GM23338 (cell line): ENCODE measurements at regions not wholly inside any gene's neighbourhood (a gene's known extent, or its start where the extent isn't known, plus 50 kb on each side); places are given as distances from the start of the nearest gene placed in this dataset.

Source experiments
- ATAC-seq: fragments of 200-7000 bp; cut with Tn5 transposase; 3 replicates; pipeline ENCODE4 v1.9.1; 2020
- DNase-seq: peaks from one replicate; pipeline ENCODE4 v3.0.0-alpha.2; 2015; ENCODE audit warnings: low spot score
- H2AFZ ChIP-seq: fragments of 200-600 bp; sonication (generic); 2 replicates; pipeline ENCODE4 v1.8.0; 2016; ENCODE audit warnings: antibody characterized with exemption, mild to moderate bottlenecking, moderate library complexity
- H3F3A ChIP-seq: fragments of 200-600 bp; sonication (generic); replicated peaks from 2 replicates; pipeline ENCODE4 v1.8.0; 2017; ENCODE audit warnings: antibody characterized with exemption, mixed run types, low read depth
- H3K27ac ChIP-seq: fragments of 200-600 bp; sonication (generic); 2 replicates; pipeline ENCODE4 v1.6.1; 2016; ENCODE audit warnings: low read depth
- H3K27me3 ChIP-seq: fragments of 200-600 bp; sonication (generic); 2 replicates; pipeline ENCODE4 v1.8.0; 2016; ENCODE audit warnings: mild to moderate bottlenecking, mixed run types, moderate library complexity; ENCODE audit not compliant: insufficient read depth
- H3K36me3 ChIP-seq: fragments of 200-600 bp; sonication (generic); 2 replicates; pipeline ENCODE4 v1.8.0; 2016; ENCODE audit warnings: mild to moderate bottlenecking; ENCODE audit not compliant: insufficient read depth
- H3K4me1 ChIP-seq: fragments of 200-600 bp; sonication (generic); 2 replicates; pipeline ENCODE4 v1.8.0; 2016; ENCODE audit warnings: mild to moderate bottlenecking, moderate library complexity; ENCODE audit not compliant: insufficient read depth
- H3K4me2 ChIP-seq: fragments of 200-600 bp; sonication (generic); 2 replicates; pipeline ENCODE4 v1.7.1; 2017; ENCODE audit warnings: mixed run types
- H3K4me3 ChIP-seq: fragments of 200-600 bp; sonication (generic); 2 replicates; pipeline ENCODE4 v1.6.1; 2016; ENCODE audit warnings: mixed run types
- H3K79me2 ChIP-seq: fragments of 200-600 bp; sonication (generic); replicated peaks from 2 replicates; pipeline ENCODE4 v1.8.0; 2017; ENCODE audit warnings: mild to moderate bottlenecking; ENCODE audit not compliant: insufficient read depth
- H3K9me2 ChIP-seq: fragments of 200-600 bp; sonication (generic); 2 replicates; pipeline ENCODE4 v1.8.0; 2017; ENCODE audit not compliant: insufficient read depth
- H4K20me1 ChIP-seq: fragments of 200-600 bp; sonication (generic); replicated peaks from 2 replicates; pipeline ENCODE4 v1.8.0; 2017; ENCODE audit warnings: mild to moderate bottlenecking; ENCODE audit not compliant: insufficient read depth
- H3K27ac Mint-ChIP-seq: 2 replicates; pipeline ENCODE4 v1.8.0; 2020; ENCODE audit warnings: inconsistent platforms, mild to moderate bottlenecking, moderate library complexity, mixed read lengths
- H3K27me3 Mint-ChIP-seq: 3 replicates; pipeline ENCODE4 v1.8.0; 2022; ENCODE audit warnings: low read depth, mild to moderate bottlenecking, moderate library complexity, mixed read lengths, inconsistent platforms; ENCODE audit not compliant: insufficient read depth, poor library complexity
- H3K36me3 Mint-ChIP-seq: 3 replicates; pipeline ENCODE4 v1.8.0; 2021; ENCODE audit warnings: low read depth, mild to moderate bottlenecking, inconsistent platforms, moderate library complexity, mixed read lengths
- H3K4me1 Mint-ChIP-seq: 3 replicates; pipeline ENCODE4 v1.8.0; 2020; ENCODE audit warnings: mild to moderate bottlenecking, inconsistent platforms, mixed read lengths
- H3K4me3 Mint-ChIP-seq: 3 replicates; pipeline ENCODE4 v1.8.0; 2021; ENCODE audit warnings: moderate library complexity, mild to moderate bottlenecking, inconsistent platforms, mixed read lengths
- H3K9me3 Mint-ChIP-seq: 3 replicates; pipeline ENCODE4 v1.8.0; 2020; ENCODE audit warnings: moderate library complexity, mild to moderate bottlenecking, inconsistent platforms, mixed read lengths
- CREB1 ChIP-seq: fragments of 250-450 bp; sonication (Bioruptor Pico); IDR thresholded peaks from 2 replicates; pipeline ENCODE4 v1.5.0; 2020; ENCODE audit warnings: low read depth, mild to moderate bottlenecking, moderate library complexity
- ETS1 ChIP-seq: IDR thresholded peaks from 2 replicates; pipeline ENCODE4 v1.6.1; 2016; ENCODE audit warnings: antibody characterized with exemption
- EZH2 ChIP-seq: fragments of 200-600 bp; sonication (generic); IDR thresholded peaks from one replicate; pipeline ENCODE4 v1.8.0; 2017; ENCODE audit warnings: antibody characterized with exemption, mild to moderate bottlenecking, low read depth; ENCODE audit not compliant: unreplicated experiment
- EZH2phosphoT487 ChIP-seq: fragments of 200-600 bp; sonication (generic); IDR thresholded peaks from one replicate; pipeline ENCODE4 v1.8.1; 2018; ENCODE audit warnings: antibody characterized with exemption; ENCODE audit not compliant: unreplicated experiment
- JUNB ChIP-seq: IDR thresholded peaks from one replicate; pipeline ENCODE4 v1.6.1; 2016; ENCODE audit warnings: antibody characterized with exemption; ENCODE audit not compliant: unreplicated experiment
- NANOG ChIP-seq: IDR thresholded peaks from 2 replicates; pipeline ENCODE4 v1.6.1; 2016; ENCODE audit warnings: antibody characterized with exemption, borderline replicate concordance
- POLR2AphosphoS5 ChIP-seq: IDR thresholded peaks from 2 replicates; pipeline ENCODE4 v1.6.1; 2016; ENCODE audit warnings: antibody characterized with exemption, low read depth
- STAT1 ChIP-seq: IDR thresholded peaks from one replicate; pipeline ENCODE4 v1.6.1; 2016; ENCODE audit warnings: antibody characterized with exemption; ENCODE audit not compliant: unreplicated experiment
- ZNF114 ChIP-seq: fragments of 250-450 bp; sonication (Bioruptor Pico); IDR thresholded peaks from 2 replicates; pipeline ENCODE4 v1.5.0; 2020; ENCODE audit warnings: mild to moderate bottlenecking, moderate library complexity
- ZNF331 ChIP-seq: fragments of 250-450 bp; sonication (Bioruptor Pico); IDR thresholded peaks from 2 replicates; pipeline ENCODE4 v1.5.0; 2020; ENCODE audit warnings: low read depth, mild to moderate bottlenecking, moderate library complexity
- ZNF462 ChIP-seq: fragments of 250-450 bp; sonication (Bioruptor Pico); IDR thresholded peaks from 2 replicates; pipeline ENCODE4 v1.5.0; 2020; ENCODE audit warnings: mild to moderate bottlenecking, moderate library complexity
- TF ChIP-seq, protein P1 (sequence below), 2 experiments: fragments of 200-600 bp in 1 of 2; sonication (generic) in 1 of 2; conservative IDR thresholded peaks; 2 replicates each; pipeline versions ENCODE4 v1.5.1 to v1.6.1; 2016 to 2017; ENCODE audit warnings: antibody characterized with exemption in 2 of 2, low read depth in 2 of 2, mild to moderate bottlenecking in 2 of 2, moderate library complexity in 1 of 2
- TF ChIP-seq, protein P2 (sequence below): IDR thresholded peaks from one replicate; pipeline ENCODE4 v1.6.1; 2018; ENCODE audit warnings: antibody characterized with exemption; ENCODE audit not compliant: unreplicated experiment

DNA sequence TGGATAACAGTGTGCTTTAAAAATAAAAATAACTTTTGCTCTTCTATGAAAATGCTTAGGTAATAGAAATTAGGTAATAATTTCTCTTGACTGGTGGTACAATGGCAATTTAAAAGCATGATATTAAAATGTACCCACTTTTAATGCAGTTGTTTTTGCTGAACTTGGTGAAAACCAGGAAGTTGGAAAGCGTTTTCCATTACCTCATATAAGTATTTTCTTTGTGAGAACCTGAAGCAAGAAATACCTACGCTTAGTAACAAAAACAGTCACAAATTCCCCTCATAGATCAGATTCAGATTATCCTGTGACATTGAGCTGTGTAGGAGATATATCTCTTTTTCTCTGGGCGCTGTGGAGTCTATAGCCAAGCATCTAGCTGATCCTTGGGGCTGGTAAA is 689.0 kb upstream of the FZD8 start:
- no peak overlapping the region for H3K27ac Mint-ChIP-seq
- H3K27me3 Mint-ChIP-seq, result no peaks in the 10 kb centered on the region
- DNase-seq (no peak), ATAC-seq (no peak)
- H3K9me2 ChIP-seq, result no peaks in the 10 kb centered on the region
- no peak overlapping the region for H3K27ac ChIP-seq
- H3K4me1 Mint-ChIP-seq, result no peaks in the 10 kb centered on the region
- H3K4me1 ChIP-seq, result no peaks in the 10 kb centered on the region
- H3K36me3 Mint-ChIP-seq, result no peaks in the 10 kb centered on the region
- H3K27me3 ChIP-seq, result no peaks in the 10 kb centered on the region
- no peaks in the 10 kb centered on the region for H3K36me3 ChIP-seq
- H4K20me1 ChIP-seq, result no peaks in the 10 kb centered on the region
- no peaks in the 10 kb centered on the region for H3K9me3 Mint-ChIP-seq
- no peak overlapping the region for H2AFZ ChIP-seq
- H3F3A ChIP-seq, result no peaks in the 10 kb centered on the region
- H3K4me2 ChIP-seq, result no peak overlapping the region
- H3K4me3 Mint-ChIP-seq, result no peak overlapping the region
- no peaks in the 10 kb centered on the region for H3K79me2 ChIP-seq
- TF ChIP-seq, protein P1, sequence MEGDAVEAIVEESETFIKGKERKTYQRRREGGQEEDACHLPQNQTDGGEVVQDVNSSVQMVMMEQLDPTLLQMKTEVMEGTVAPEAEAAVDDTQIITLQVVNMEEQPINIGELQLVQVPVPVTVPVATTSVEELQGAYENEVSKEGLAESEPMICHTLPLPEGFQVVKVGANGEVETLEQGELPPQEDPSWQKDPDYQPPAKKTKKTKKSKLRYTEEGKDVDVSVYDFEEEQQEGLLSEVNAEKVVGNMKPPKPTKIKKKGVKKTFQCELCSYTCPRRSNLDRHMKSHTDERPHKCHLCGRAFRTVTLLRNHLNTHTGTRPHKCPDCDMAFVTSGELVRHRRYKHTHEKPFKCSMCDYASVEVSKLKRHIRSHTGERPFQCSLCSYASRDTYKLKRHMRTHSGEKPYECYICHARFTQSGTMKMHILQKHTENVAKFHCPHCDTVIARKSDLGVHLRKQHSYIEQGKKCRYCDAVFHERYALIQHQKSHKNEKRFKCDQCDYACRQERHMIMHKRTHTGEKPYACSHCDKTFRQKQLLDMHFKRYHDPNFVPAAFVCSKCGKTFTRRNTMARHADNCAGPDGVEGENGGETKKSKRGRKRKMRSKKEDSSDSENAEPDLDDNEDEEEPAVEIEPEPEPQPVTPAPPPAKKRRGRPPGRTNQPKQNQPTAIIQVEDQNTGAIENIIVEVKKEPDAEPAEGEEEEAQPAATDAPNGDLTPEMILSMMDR (conservative IDR thresholded peaks at IDR 0.05; ENCODE audit: low read depth in 2 of 2), result no peak
- TF ChIP-seq ZNF114 (CRISPR knock-in tag) (no peak), STAT1 (no peak), EZH2 (no peak), ZNF331 (CRISPR knock-in tag) (no peak), CREB1 (CRISPR knock-in tag) (no peak), ZNF462 (CRISPR knock-in tag) (no peak), EZH2phosphoT487 (no peak), NANOG (no peak), ETS1 (no peak), JUNB (no peak), POLR2AphosphoS5 (no peak)
- TF ChIP-seq, protein P2, sequence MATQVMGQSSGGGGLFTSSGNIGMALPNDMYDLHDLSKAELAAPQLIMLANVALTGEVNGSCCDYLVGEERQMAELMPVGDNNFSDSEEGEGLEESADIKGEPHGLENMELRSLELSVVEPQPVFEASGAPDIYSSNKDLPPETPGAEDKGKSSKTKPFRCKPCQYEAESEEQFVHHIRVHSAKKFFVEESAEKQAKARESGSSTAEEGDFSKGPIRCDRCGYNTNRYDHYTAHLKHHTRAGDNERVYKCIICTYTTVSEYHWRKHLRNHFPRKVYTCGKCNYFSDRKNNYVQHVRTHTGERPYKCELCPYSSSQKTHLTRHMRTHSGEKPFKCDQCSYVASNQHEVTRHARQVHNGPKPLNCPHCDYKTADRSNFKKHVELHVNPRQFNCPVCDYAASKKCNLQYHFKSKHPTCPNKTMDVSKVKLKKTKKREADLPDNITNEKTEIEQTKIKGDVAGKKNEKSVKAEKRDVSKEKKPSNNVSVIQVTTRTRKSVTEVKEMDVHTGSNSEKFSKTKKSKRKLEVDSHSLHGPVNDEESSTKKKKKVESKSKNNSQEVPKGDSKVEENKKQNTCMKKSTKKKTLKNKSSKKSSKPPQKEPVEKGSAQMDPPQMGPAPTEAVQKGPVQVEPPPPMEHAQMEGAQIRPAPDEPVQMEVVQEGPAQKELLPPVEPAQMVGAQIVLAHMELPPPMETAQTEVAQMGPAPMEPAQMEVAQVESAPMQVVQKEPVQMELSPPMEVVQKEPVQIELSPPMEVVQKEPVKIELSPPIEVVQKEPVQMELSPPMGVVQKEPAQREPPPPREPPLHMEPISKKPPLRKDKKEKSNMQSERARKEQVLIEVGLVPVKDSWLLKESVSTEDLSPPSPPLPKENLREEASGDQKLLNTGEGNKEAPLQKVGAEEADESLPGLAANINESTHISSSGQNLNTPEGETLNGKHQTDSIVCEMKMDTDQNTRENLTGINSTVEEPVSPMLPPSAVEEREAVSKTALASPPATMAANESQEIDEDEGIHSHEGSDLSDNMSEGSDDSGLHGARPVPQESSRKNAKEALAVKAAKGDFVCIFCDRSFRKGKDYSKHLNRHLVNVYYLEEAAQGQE, result no peak
- H3K4me3 ChIP-seq, result no peak overlapping the region
